H9 (cell line): ENCODE measurements at regions not wholly inside any gene's neighbourhood (a gene's known extent, or its start where the extent isn't known, plus 50 kb on each side); places are given as distances from the start of the nearest gene placed in this dataset.
A peak's percentile ranks its signal among the peaks of the same experiment; 100 is the strongest.

Experiments
- DNase-seq: peaks from one replicate; pipeline ENCODE4 v3.0.0-alpha.2; 2017
- H2AFZ ChIP-seq: one replicate; pipeline ENCODE4 v1.6.1; 2013; ENCODE audit warnings: mild to moderate bottlenecking, low read length, control low read depth, moderate library complexity
- H2AK5ac ChIP-seq: 2 replicates; pipeline ENCODE4 v1.6.1; 2013; ENCODE audit warnings: low read length, control low read depth, mixed read lengths; ENCODE audit not compliant: insufficient read length
- H2BK120ac ChIP-seq: one replicate; pipeline ENCODE4 v1.6.1; 2013; ENCODE audit warnings: low read depth, mild to moderate bottlenecking, low read length, control low read depth, inconsistent platforms; ENCODE audit not compliant: poor library complexity, severe bottlenecking
- H2BK12ac ChIP-seq: 2 replicates; pipeline ENCODE4 v1.6.1; 2013; ENCODE audit warnings: low read length, control low read depth, mixed read lengths, low read depth; ENCODE audit not compliant: insufficient read length
- H2BK15ac ChIP-seq: 2 replicates; pipeline ENCODE4 v1.6.1; 2013; ENCODE audit warnings: low read depth, low read length, control low read depth
- H2BK20ac ChIP-seq: one replicate; pipeline ENCODE4 v1.6.1; 2013; ENCODE audit warnings: low read depth, mild to moderate bottlenecking, low read length, control low read depth, inconsistent platforms; ENCODE audit not compliant: poor library complexity, severe bottlenecking
- H2BK5ac ChIP-seq: 2 replicates; pipeline ENCODE4 v1.6.1; 2013; ENCODE audit warnings: low read length, control low read depth, mixed read lengths; ENCODE audit not compliant: insufficient read length
- H3K14ac ChIP-seq: 2 replicates; pipeline ENCODE4 v1.6.1; 2013; ENCODE audit warnings: low read length, control low read depth; ENCODE audit not compliant: insufficient read depth
- H3K18ac ChIP-seq: 2 replicates; pipeline ENCODE4 v1.6.1; 2013; ENCODE audit warnings: low read depth, mild to moderate bottlenecking, mixed read lengths, low read length, control low read depth; ENCODE audit not compliant: insufficient read length
- H3K23ac ChIP-seq: 2 replicates; pipeline ENCODE4 v1.6.1; 2013; ENCODE audit warnings: low read length, control low read depth, mixed read lengths, low read depth; ENCODE audit not compliant: insufficient read length
- H3K23me2 ChIP-seq: 2 replicates; pipeline ENCODE4 v1.6.1; 2013; ENCODE audit warnings: low read depth, mild to moderate bottlenecking, mixed read lengths, low read length, control low read depth; ENCODE audit not compliant: insufficient read length, poor library complexity, severe bottlenecking
- H3K27ac ChIP-seq: 2 replicates; pipeline ENCODE4 v1.5.1; 2013; ENCODE audit warnings: low read length, control low read depth, mixed read lengths, low read depth; ENCODE audit not compliant: insufficient read length
- H3K27me3 ChIP-seq: 2 replicates; pipeline ENCODE4 v1.6.1; 2013; ENCODE audit warnings: low read length, control low read depth, inconsistent platforms; ENCODE audit not compliant: insufficient read depth
- H3K4ac ChIP-seq: 2 replicates; pipeline ENCODE4 v1.6.1; 2013; ENCODE audit warnings: low read depth, mild to moderate bottlenecking, control low read depth, inconsistent platforms, low read length, moderate library complexity
- H3K4me1 ChIP-seq: 2 replicates; pipeline ENCODE4 v1.6.1; 2013; ENCODE audit warnings: low read length, control low read depth, inconsistent platforms; ENCODE audit not compliant: insufficient read depth
- H3K4me2 ChIP-seq: 2 replicates; pipeline ENCODE4 v1.6.1; 2013; ENCODE audit warnings: low read length, control low read depth, mixed read lengths; ENCODE audit not compliant: insufficient read length, insufficient read depth
- H3K56ac ChIP-seq: 2 replicates; pipeline ENCODE4 v1.6.1; 2013; ENCODE audit warnings: low read depth, mild to moderate bottlenecking, mixed read lengths, low read length, control low read depth; ENCODE audit not compliant: insufficient read length
- H3K79me1 ChIP-seq: 2 replicates; pipeline ENCODE4 v1.6.1; 2013; ENCODE audit warnings: low read depth, mild to moderate bottlenecking, moderate library complexity, low read length, control low read depth, inconsistent platforms; ENCODE audit not compliant: insufficient read depth, poor library complexity, severe bottlenecking
- H3K79me2 ChIP-seq: 2 replicates; pipeline ENCODE4 v1.6.1; 2013; ENCODE audit warnings: low read length, control low read depth, inconsistent platforms; ENCODE audit not compliant: insufficient read depth
- H3K9ac ChIP-seq: 2 replicates; pipeline ENCODE4 v1.6.1; 2013; ENCODE audit warnings: low read length, control low read depth, mixed read lengths; ENCODE audit not compliant: insufficient read length; ENCODE audit errors: extremely low read depth
- H3K9me3 ChIP-seq: one replicate; pipeline ENCODE4 v1.6.1; 2013; ENCODE audit warnings: low read depth, low read length, inconsistent platforms; ENCODE audit not compliant: control insufficient read depth
- H3T11ph ChIP-seq: one replicate; pipeline ENCODE4 v1.6.1; 2013; ENCODE audit warnings: mild to moderate bottlenecking, low read length, control low read depth, inconsistent platforms
- H4K20me1 ChIP-seq: one replicate; pipeline ENCODE4 v1.6.1; 2013; ENCODE audit not compliant: control insufficient read depth, insufficient read length, insufficient read depth
- H4K5ac ChIP-seq: 2 replicates; pipeline ENCODE4 v1.6.1; 2013; ENCODE audit warnings: low read depth, mild to moderate bottlenecking, mixed read lengths, low read length, control low read depth; ENCODE audit not compliant: insufficient read length
- H4K8ac ChIP-seq: replicated peaks from 2 replicates; pipeline ENCODE4 v1.6.1; 2013; ENCODE audit warnings: low read length, control low read depth, mixed read lengths, low read depth; ENCODE audit not compliant: insufficient read length
- H4K91ac ChIP-seq: 2 replicates; pipeline ENCODE4 v1.6.1; 2013; ENCODE audit warnings: low read depth, mild to moderate bottlenecking, moderate library complexity, mixed read lengths, low read length, control low read depth; ENCODE audit not compliant: insufficient read length
- H3K27ac Mint-ChIP-seq, 3 experiments: 2 replicates in 2 of 3; 3 replicates in 1 of 3; pipeline ENCODE4 v1.8.0; 2020 to 2021; ENCODE audit warnings: mixed read lengths in 3 of 3, mild to moderate bottlenecking in 1 of 3, moderate library complexity in 1 of 3
- H3K27me3 Mint-ChIP-seq: 2 replicates; pipeline ENCODE4 v1.8.0; 2021; ENCODE audit warnings: low read depth, mild to moderate bottlenecking, moderate library complexity, mixed read lengths
- H3K36me3 Mint-ChIP-seq, 3 experiments: 2 replicates in 2 of 3; 3 replicates in 1 of 3; pipeline ENCODE4 v1.8.0; 2020 to 2021; ENCODE audit warnings: low read depth in 3 of 3, mixed read lengths in 3 of 3; ENCODE audit not compliant: insufficient read depth in 1 of 3
- H3K4me1 Mint-ChIP-seq, 2 experiments: 2 replicates each; pipeline ENCODE4 v1.8.0; 2020; ENCODE audit warnings: mixed read lengths in 2 of 2
- H3K4me3 Mint-ChIP-seq, 2 experiments: 2 replicates in 1 of 2; 3 replicates in 1 of 2; pipeline ENCODE4 v1.8.0; 2020 to 2021; ENCODE audit warnings: mild to moderate bottlenecking in 2 of 2, mixed read lengths in 2 of 2, moderate library complexity in 1 of 2
- H3K9me3 Mint-ChIP-seq, 2 experiments: 2 replicates in 1 of 2; 3 replicates in 1 of 2; pipeline ENCODE4 v1.8.0; 2020; ENCODE audit warnings: mild to moderate bottlenecking in 2 of 2, mixed read lengths in 2 of 2, moderate library complexity in 1 of 2
- CTCF ChIP-seq: fragments of 200-600 bp; sonication (generic); conservative IDR thresholded peaks from 3 replicates; pipeline ENCODE4 v1.8.0; 2021; ENCODE audit warnings: antibody characterized with exemption, mild to moderate bottlenecking
- WGBS: extraction: QIAGEN DNeasy Blood & Tissue Kit; methylation state at CpG from one replicate; pipeline ENCODE4 v1.1.7; 2013; ENCODE audit warnings: missing lambda C conversion rate, low lambda C conversion rate, mixed read lengths; ENCODE audit not compliant: insufficient read length; ENCODE audit errors: extremely low coverage; 5-methylcytosine and 5-hydroxymethylcytosine counted together

GRCh38 chr11:23732026-23732425 is 764.8 kb upstream of the LUZP2 start:
- no peak overlapping the region for H2AK5ac ChIP-seq
- H3T11ph ChIP-seq = no peak overlapping the region
- H3K9me3 ChIP-seq = no peaks in the 10 kb centered on the region
- no peak overlapping the region for H2BK20ac ChIP-seq
- H3K4me3 Mint-ChIP-seq = no peak overlapping the region
- no peaks in the 10 kb centered on the region for H3K4me1 ChIP-seq
- no peak overlapping the region for H2BK15ac ChIP-seq
- H4K5ac ChIP-seq = no peak overlapping the region
- H3K23me2 ChIP-seq = no peaks in the 10 kb centered on the region
- no peak overlapping the region for H3K4me2 ChIP-seq
- no peak overlapping the region for H2AFZ ChIP-seq
- H4K91ac ChIP-seq = no peak overlapping the region
- no peak overlapping the region for H3K14ac ChIP-seq
- H2BK12ac ChIP-seq = no peak overlapping the region
- no peak overlapping the region for H3K23ac ChIP-seq
- H2BK120ac ChIP-seq = no peak overlapping the region
- no peak overlapping the region for H3K18ac ChIP-seq
- H2BK5ac ChIP-seq = no peak overlapping the region
- WGBS = no CpG with 5 or more reads among the region's 7 CpGs
- no peak for TF ChIP-seq CTCF
- no peak overlapping the region for H3K56ac ChIP-seq
- H4K20me1 ChIP-seq = no peaks in the 10 kb centered on the region
- H3K4me1 Mint-ChIP-seq = peaks cover 4% of the 10 kb centered on the region in 2 experiments; a peak in 2 of 4 replicates
- no peak overlapping the region for H4K8ac ChIP-seq
- H3K9ac ChIP-seq = no peak overlapping the region
- H3K36me3 Mint-ChIP-seq = peaks cover 0 to 2% (median 0%) of the 10 kb centered on the region in 3 experiments; a peak in 1 of 7 replicates
- H3K79me1 ChIP-seq = no peaks in the 10 kb centered on the region
- no peaks in the 10 kb centered on the region; a peak in 2 of 5 replicates for H3K9me3 Mint-ChIP-seq
- no peaks in the 10 kb centered on the region for H3K27me3 Mint-ChIP-seq
- peak overlapping the region in 2 of 3 experiments; percentile 24 to 52; a peak in 3 of 7 replicates for H3K27ac Mint-ChIP-seq
- H3K79me2 ChIP-seq = no peaks in the 10 kb centered on the region
- no peaks in the 10 kb centered on the region for H3K27me3 ChIP-seq
- no peak for DNase-seq
- no peak overlapping the region for H3K27ac ChIP-seq
- no peak overlapping the region for H3K4ac ChIP-seq
